ENCODE measurements at regions not wholly inside any gene's neighbourhood (a gene's known extent, or its start where the extent isn't known, plus 50 kb on each side); places are given as distances from the start of the nearest gene placed in this dataset.

- DNase-seq (ENCODE audit: low read depth in 2 of 3, low spot score in 2 of 3) = no peak
Observed at GRCh38 chr2:212712466-212712865, 173.9 kb upstream of the ERBB4 start.

- DNase-seq (ENCODE audit: low read depth in 2 of 3, low spot score in 2 of 3) = no peak
Observed at GRCh38 chr2:212711856-212712255, 173.3 kb upstream of the ERBB4 start.

- no peak for DNase-seq (ENCODE audit: low read depth in 2 of 3, low spot score in 2 of 3)
Observed at GRCh38 chr2:212709280-212709679, 170.7 kb upstream of the ERBB4 start.

DNA sequence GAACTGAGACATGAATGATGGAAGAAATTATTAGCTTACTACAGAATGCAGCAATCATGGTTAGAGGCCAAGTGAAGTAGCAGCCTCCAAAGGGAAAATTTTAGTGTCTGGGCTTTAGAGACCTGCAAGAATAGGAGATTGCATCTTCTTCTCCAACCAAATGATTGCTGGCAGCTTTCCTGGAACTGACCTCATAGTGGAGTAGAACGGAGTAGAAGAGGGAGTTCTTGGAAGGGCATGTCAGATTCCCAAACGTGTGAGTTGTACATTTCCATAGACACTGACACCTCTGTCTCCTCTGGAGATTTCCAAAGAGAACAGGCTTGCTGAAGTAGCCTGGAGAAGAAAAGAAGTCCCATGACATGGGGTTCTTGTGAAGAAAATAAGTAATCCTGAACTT is 169.8 kb upstream of the ERBB4 start:
- DNase-seq (ENCODE audit: low read depth in 2 of 3, low spot score in 2 of 3) = no peak

DNA sequence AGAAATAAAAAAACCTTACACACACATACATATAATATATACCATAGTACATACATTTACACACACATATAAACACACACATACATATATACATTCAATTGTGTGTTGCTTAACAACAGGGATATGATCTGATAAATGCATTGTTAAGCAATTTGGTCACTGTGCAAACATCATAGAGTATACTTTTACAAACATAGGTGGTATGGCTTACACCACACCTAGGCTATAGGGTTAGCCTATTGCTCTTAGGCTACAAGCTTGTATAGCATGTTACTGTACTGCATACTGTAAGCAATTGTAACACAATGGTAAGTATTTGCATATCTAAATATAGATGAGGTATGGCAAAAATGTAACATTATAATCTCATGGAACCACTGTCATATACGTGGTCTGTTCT is 156.8 kb upstream of the ERBB4 start:
- no peak for DNase-seq (ENCODE audit: low read depth in 2 of 3, low spot score in 2 of 3)

GRCh38 chr2:212694398-212694797 is 155.8 kb upstream of the ERBB4 start:
- DNase-seq (ENCODE audit: low read depth in 2 of 3, low spot score in 2 of 3) = no peak

DNA sequence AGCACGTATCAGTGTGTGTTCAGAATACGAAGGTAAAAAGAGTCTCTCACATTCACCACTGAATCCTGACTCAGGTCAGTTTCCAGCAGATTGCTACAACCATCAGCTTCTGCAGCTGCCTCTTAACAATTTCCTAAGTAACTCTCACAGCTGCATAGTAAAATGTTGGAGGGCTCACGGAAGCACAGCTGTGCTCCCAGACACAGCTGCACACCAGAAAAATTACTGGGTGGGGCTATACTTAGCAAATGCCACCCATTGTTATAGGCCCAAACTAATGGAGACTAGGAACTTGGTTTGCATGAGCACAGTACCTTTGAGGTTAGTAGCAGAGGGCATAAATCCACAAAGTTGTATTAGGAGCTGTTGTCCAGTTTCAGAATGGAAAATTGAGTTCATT is 153.9 kb upstream of the ERBB4 start:
- no peak for DNase-seq (ENCODE audit: low read depth in 2 of 3, low spot score in 2 of 3)

- peak; percentile 5 to 18 (median 7) for DNase-seq (ENCODE audit: low read depth in 2 of 3, low spot score in 2 of 3)
Observed at GRCh38 chr2:212686285-212686895, 147.8 kb upstream of the ERBB4 start.

GRCh38 chr2:212683346-212684097 is 144.9 kb upstream of the ERBB4 start:
- DNase-seq (ENCODE audit: low read depth in 2 of 3, low spot score in 2 of 3) = no peak

- DNase-seq (ENCODE audit: low read depth in 2 of 3, low spot score in 2 of 3) = no peak
Observed at GRCh38 chr2:212682937-212683336, 144.3 kb upstream of the ERBB4 start.

- no peak for DNase-seq (ENCODE audit: low read depth in 2 of 3, low spot score in 2 of 3)
Observed at GRCh38 chr2:212677466-212677865, 138.9 kb upstream of the ERBB4 start.

DNA sequence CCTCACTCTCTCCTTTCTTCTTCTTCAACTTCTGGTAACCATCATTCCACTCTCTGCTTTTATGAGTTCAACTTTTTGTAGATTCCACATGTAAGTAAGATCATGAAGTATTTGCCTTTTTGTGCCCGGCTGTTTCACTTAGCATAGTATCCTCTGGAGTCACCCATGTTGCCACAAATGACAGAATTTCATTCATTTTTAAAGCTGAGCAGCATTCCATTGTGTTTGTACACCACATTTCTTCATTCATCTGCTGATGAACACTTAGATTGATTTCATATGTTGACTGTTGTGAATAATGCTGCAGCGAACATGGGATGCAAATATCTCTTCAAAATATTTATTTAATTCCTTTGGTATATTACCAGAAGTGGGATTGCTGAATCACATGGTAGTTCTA is 133.6 kb upstream of the ERBB4 start:
- DNase-seq (ENCODE audit: low read depth in 2 of 3, low spot score in 2 of 3) = no peak

- no peak for DNase-seq (ENCODE audit: low read depth in 2 of 3, low spot score in 2 of 3)
Observed at GRCh38 chr2:212669761-212670160, 131.2 kb upstream of the ERBB4 start.

DNA sequence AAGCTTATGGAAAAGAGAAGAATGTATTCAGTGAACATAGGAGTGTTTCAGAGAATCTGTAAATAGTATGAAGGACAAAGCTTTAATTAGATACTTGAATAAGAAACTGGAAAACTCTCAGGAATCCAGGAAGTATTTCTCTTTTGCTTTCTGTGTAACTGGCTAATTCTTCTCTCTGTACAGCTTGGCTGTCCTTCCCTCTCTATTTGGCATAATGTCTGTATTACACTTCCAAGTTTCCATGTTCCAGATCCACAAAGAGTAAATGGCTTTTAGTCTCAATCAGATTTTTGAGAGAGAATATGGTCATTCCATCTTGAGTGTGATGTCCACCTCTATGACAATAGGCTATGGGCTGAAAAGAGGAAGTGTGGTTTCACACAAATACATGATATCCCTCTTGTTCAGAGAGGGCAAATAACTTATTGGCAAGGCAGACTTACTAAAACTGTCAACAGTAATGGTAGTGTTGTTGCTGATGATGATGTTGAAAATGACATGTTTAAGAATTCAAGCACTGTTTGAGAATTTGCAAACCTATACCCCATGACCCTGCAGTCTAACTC is 129.2 kb upstream of the ERBB4 start:
- no peak for DNase-seq (ENCODE audit: low read depth in 2 of 3, low spot score in 2 of 3)

DNA sequence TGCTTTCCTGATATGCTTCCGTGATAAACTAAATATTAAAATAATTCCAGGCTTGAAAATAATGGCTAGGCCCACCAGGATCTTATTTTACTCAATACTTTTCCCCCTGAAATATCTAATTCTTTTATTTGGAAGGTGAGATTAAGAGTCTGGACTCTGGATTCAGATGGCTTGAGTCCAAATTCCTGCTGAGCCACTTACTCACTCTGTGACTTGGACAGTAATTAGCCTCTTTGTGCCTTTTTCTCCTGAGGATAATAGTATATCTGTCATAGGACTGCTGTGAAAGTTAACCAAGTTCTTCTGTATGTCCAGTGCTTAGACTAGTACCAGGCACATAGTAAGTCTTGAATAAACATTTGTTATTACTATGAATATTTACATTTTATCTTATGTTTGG is 127.3 kb upstream of the ERBB4 start:
- DNase-seq (ENCODE audit: low read depth in 2 of 3, low spot score in 2 of 3) = no peak

DNA sequence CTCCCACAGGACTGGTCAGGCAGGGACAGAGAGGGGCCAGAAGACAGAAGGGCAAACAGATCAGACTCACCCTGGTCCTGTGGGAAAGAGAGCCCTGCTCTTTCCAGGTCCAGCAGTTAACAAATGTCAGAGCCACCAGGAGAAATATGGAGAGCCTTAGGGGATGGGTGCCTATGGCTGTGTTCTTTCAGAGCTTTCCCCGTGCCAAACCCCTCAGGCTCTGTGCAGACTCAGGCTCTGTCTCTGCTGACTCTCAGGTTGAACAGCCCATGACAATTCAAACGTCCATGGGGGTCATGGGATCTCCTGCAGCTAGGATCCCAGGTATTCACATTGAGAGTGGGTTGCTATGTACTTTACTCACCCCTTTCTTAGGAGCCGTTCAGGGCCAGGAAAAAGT is 120.8 kb upstream of the ERBB4 start:
- no peak for DNase-seq (ENCODE audit: low read depth in 2 of 3, low spot score in 2 of 3)

GRCh38 chr2:212649646-212650045 is 111.0 kb upstream of the ERBB4 start:
- no peak for DNase-seq (ENCODE audit: low read depth in 2 of 3, low spot score in 2 of 3)

GRCh38 chr2:212646698-212647366 is 108.2 kb upstream of the ERBB4 start:
- no peak for DNase-seq (ENCODE audit: low read depth in 2 of 3, low spot score in 2 of 3)

DNA sequence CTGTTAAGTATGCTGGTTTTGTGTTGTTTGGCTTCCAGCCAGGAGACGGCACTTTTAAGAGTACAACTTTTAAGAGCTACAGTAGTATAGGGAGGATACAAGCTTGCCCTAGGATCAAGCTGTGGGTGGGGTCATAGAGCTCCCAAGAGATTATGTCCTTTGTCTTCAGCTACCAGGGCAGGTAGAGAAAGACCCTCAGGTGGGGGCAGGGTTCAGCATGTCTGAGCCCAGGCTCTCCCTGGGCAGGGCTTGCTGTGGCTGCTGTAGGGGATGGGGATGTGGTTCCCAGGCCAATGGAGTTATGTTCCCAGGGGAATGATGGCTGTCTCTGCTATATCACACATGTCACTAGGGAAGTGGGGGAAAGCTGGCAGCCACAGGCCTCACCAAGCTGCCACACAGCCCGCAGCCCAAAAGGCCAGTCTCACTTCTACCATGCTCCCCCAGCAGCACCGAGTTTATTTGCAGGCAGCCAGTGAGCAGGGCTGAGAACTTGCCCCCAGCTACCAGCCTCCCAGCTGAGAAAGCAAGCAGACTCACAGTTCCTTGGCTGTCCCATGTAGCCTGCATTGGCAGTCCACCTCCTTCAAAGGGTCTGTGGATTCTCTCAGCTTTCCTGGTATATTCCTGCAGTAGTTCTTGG is 105.7 kb upstream of the ERBB4 start:
- DNase-seq (ENCODE audit: low read depth in 2 of 3, low spot score in 2 of 3) = no peak

DNA sequence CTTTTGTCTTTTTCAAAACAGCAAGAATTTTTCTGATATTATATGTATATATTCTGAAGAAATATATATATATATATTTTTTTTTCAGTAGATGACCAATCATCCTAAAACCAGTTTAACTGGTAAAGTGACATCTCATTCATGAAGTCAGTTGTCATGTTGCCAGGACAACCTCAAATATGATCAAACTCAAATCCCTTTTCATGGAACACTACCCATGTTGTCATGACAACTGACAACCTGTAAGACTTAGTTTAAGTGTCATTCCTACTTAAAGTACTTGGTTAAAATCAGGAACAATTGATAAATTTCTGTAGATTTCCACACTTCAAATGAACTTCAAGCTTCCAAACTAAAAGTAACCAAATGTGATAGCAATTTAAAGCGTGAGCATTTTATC is 101.8 kb upstream of the ERBB4 start:
- DNase-seq (ENCODE audit: low read depth in 2 of 3, low spot score in 2 of 3) = no peak

GRCh38 chr2:212638694-212639093 is 100.1 kb upstream of the ERBB4 start:
- DNase-seq (ENCODE audit: low read depth in 2 of 3, low spot score in 2 of 3) = no peak

- DNase-seq (ENCODE audit: low read depth in 2 of 3, low spot score in 2 of 3) = no peak
Observed at GRCh38 chr2:212628586-212628985, 90.0 kb upstream of the ERBB4 start.

Data from activated CD8-positive, alpha-beta memory T cell treated with anti-CD3 and anti-CD28 coated beads for 48 hours (primary cell).